Left lung (tissue), 4 donors: ENCODE measurements at regions not wholly inside any gene's neighbourhood (a gene's known extent, or its start where the extent isn't known, plus 50 kb on each side); places are given as distances from the start of the nearest gene placed in this dataset.
A peak's percentile ranks its signal among the peaks of the same experiment; 100 is the strongest.

Experiments used
- ATAC-seq: fragments of 200-7000 bp; cut with Tn5 transposase; one replicate; pipeline ENCODE4 v1.9.1; 2020; ENCODE audit warnings: moderate library complexity
- DNase-seq, 4 donors: peaks; one replicate each; pipeline ENCODE4 v3.0.0-alpha.2; 2013 to 2020
- H3K27ac ChIP-seq, 2 donors: fragments of 200-600 bp; sonication (generic) in 1 of 2; one replicate each; pipeline versions ENCODE4 v1.5.0 to v1.8.0; 2020 to 2021
- H3K27me3 ChIP-seq, 2 donors: fragments of 200-600 bp; sonication (generic) in 1 of 2; one replicate each; pipeline versions ENCODE4 v1.5.0 to v1.8.0; 2020 to 2021
- H3K36me3 ChIP-seq, 2 donors: fragments of 200-600 bp; sonication (generic) in 1 of 2; one replicate each; pipeline versions ENCODE4 v1.5.0 to v1.8.0; 2020 to 2021
- H3K4me1 ChIP-seq, 2 donors: fragments of 200-600 bp; one replicate each; pipeline ENCODE4 v1.8.0; 2021
- H3K4me3 ChIP-seq, 2 donors: fragments of 200-600 bp; sonication (generic) in 1 of 2; one replicate each; pipeline versions ENCODE4 v1.5.0 to v1.8.0; 2020 to 2021; ENCODE audit warnings: mild to moderate bottlenecking in 1 of 2
- H3K9me3 ChIP-seq, 2 donors: fragments of 200-600 bp; sonication (generic) in 1 of 2; one replicate each; pipeline versions ENCODE4 v1.5.0 to v1.8.0; 2020 to 2021
- CTCF ChIP-seq, 2 donors: fragments of 200-600 bp; sonication (generic) in 1 of 2; IDR thresholded peaks; one replicate each; pipeline versions ENCODE4 v1.5.0 to v1.8.0; 2021; ENCODE audit warnings: antibody characterized with exemption in 2 of 2
- intact Hi-C, 2 donors: fragments of 100-400 bp; cut with DNase I; formaldehyde crosslinking; loops; one replicate each; pipeline versions ENCODE4 v1.11.2 to v1.14.2; 2022
- donor health status: DM: no; HTN: yes; CAD: no.
- donor health status: DM: no; HTN: no; CAD: no.

- no peak for ATAC-seq
- no peak for DNase-seq
- no peak for TF ChIP-seq CTCF (IDR thresholded peaks at IDR 0.05)
- intact Hi-C loops, result no loop called here
- H3K4me3 ChIP-seq, result no peak overlapping the region
- no peaks in the 10 kb centered on the region for H3K9me3 ChIP-seq
- peaks cover 46 to 63% of the 10 kb centered on the region in 2 donors for H3K27me3 ChIP-seq
- H3K27ac ChIP-seq, result no peak overlapping the region
- peaks cover 0 to 14% of the 10 kb centered on the region in 2 donors for H3K4me1 ChIP-seq
- no peaks in the 10 kb centered on the region for H3K36me3 ChIP-seq
Observed at GRCh38 chr15:96406701-96407100, 76.2 kb downstream of the NR2F2 start.

- no peaks in the 10 kb centered on the region for H3K36me3 ChIP-seq
- no peak overlapping the region for H3K27ac ChIP-seq
- intact Hi-C loops, result no loop called here
- DNase-seq, result no peak
- TF ChIP-seq CTCF (IDR thresholded peaks at IDR 0.05), result no peak
- ATAC-seq, result no peak
- H3K27me3 ChIP-seq, result peaks cover 52 to 71% of the 10 kb centered on the region in 2 donors
- no peaks in the 10 kb centered on the region for H3K9me3 ChIP-seq
- H3K4me1 ChIP-seq, result peaks cover 0 to 14% of the 10 kb centered on the region in 2 donors
- no peak overlapping the region for H3K4me3 ChIP-seq
Observed at GRCh38 chr15:96407482-96407881, 77.0 kb downstream of the NR2F2 start.

GRCh38 chr15:96408591-96409183 lies 78.2 kb downstream of the NR2F2 start:
- ATAC-seq, result no peak
- H3K4me1 ChIP-seq, result peaks cover 0 to 14% of the 10 kb centered on the region in 2 donors
- intact Hi-C loops, result no loop called here
- H3K27ac ChIP-seq, result no peak overlapping the region
- H3K9me3 ChIP-seq, result no peaks in the 10 kb centered on the region
- DNase-seq, result peak in 1 of 4 donors; percentile 55
- no peak overlapping the region for H3K4me3 ChIP-seq
- H3K36me3 ChIP-seq, result no peaks in the 10 kb centered on the region
- H3K27me3 ChIP-seq, result peaks cover 64 to 83% of the 10 kb centered on the region in 2 donors
- TF ChIP-seq CTCF (IDR thresholded peaks at IDR 0.05), result no peak

GRCh38 chr15:96409215-96410138 lies 79.0 kb downstream of the NR2F2 start:
- H3K4me3 ChIP-seq, result no peak overlapping the region
- H3K27me3 ChIP-seq, result peaks cover 72 to 91% of the 10 kb centered on the region in 2 donors
- DNase-seq, result peak in 1 of 4 donors; percentile 70

More at GRCh38 chr15:96409215-96410138, 79.0 kb downstream of the NR2F2 start:
- H3K36me3 ChIP-seq, result no peaks in the 10 kb centered on the region
- H3K4me1 ChIP-seq, result peaks cover 0 to 14% of the 10 kb centered on the region in 2 donors
- intact Hi-C loops, result no loop called here
- no peak for TF ChIP-seq CTCF (IDR thresholded peaks at IDR 0.05)
- H3K27ac ChIP-seq, result no peak overlapping the region
- H3K9me3 ChIP-seq, result no peaks in the 10 kb centered on the region
- ATAC-seq, result no peak
